HG02798 (cell line): ENCODE measurements at regions not wholly inside any gene's neighbourhood (a gene's known extent, or its start where the extent isn't known, plus 50 kb on each side); places are given as distances from the start of the nearest gene placed in this dataset.

Experiments
- ATAC-seq: cut with Tn5 transposase; IDR thresholded peaks from one replicate; pipeline ENCODE4 v1.9.1; 2021; ENCODE audit warnings: mild to moderate bottlenecking; ENCODE audit not compliant: unreplicated experiment, poor library complexity

- ATAC-seq = no peak
Observed at GRCh38 chr3:127033171-127033570, 50.3 kb downstream of the PLXNA1 start.

GRCh38 chr3:127033786-127034185, 50.9 kb downstream of the PLXNA1 start:
- no peak for ATAC-seq

- ATAC-seq = no peak
Observed at GRCh38 chr3:127034195-127034989, 51.5 kb downstream of the PLXNA1 start.

GRCh38 chr3:127034990-127035652, 52.2 kb downstream of the PLXNA1 start:
- ATAC-seq = no peak

- no peak for ATAC-seq
Observed at GRCh38 chr3:127035677-127036076, 52.8 kb downstream of the PLXNA1 start.

- ATAC-seq = no peak
Observed at GRCh38 chr3:127036209-127037020, 53.5 kb downstream of the PLXNA1 start.

GRCh38 chr3:127037021-127037400, 54.1 kb downstream of the PLXNA1 start:
- ATAC-seq = no peak

- no peak for ATAC-seq
Observed at GRCh38 chr3:127037418-127037841, 54.5 kb downstream of the PLXNA1 start.

GRCh38 chr3:127037971-127038446, 55.1 kb downstream of the PLXNA1 start:
- no peak for ATAC-seq

GRCh38 chr3:127038466-127038865, 55.6 kb downstream of the PLXNA1 start:
- ATAC-seq = no peak

- no peak for ATAC-seq
Observed at GRCh38 chr3:127038923-127039581, 56.1 kb downstream of the PLXNA1 start.

- no peak for ATAC-seq
Observed at GRCh38 chr3:127039719-127040118, 56.8 kb downstream of the PLXNA1 start.

- no peak for ATAC-seq
Observed at GRCh38 chr3:127040216-127040615, 57.3 kb downstream of the PLXNA1 start.

GRCh38 chr3:127041264-127041820, 58.4 kb downstream of the PLXNA1 start:
- no peak for ATAC-seq

- no peak for ATAC-seq
Observed at GRCh38 chr3:127041933-127042332, 59.0 kb downstream of the PLXNA1 start.

- ATAC-seq = no peak
Observed at GRCh38 chr3:127042634-127043033, 59.7 kb downstream of the PLXNA1 start.

GRCh38 chr3:127043041-127043641, 60.2 kb downstream of the PLXNA1 start:
- ATAC-seq = no peak

- no peak for ATAC-seq
Observed at GRCh38 chr3:127043731-127044510, 61.0 kb downstream of the PLXNA1 start.

GRCh38 chr3:127044996-127045395, 62.1 kb downstream of the PLXNA1 start:
- ATAC-seq = no peak
